Panc1 (cell line): ENCODE measurements at regions not wholly inside any gene's neighbourhood (a gene's known extent, or its start where the extent isn't known, plus 50 kb on each side); places are given as distances from the start of the nearest gene placed in this dataset.

Experiments
- POLR2AphosphoS5 ChIP-seq: IDR thresholded peaks from 2 replicates; pipeline ENCODE4 v1.6.1; 2012; ENCODE audit warnings: mild to moderate bottlenecking, low read depth, low read length, moderate library complexity
- SIN3A ChIP-seq: IDR thresholded peaks from 2 replicates; pipeline ENCODE4 v1.6.1; 2012; ENCODE audit warnings: low read depth, mild to moderate bottlenecking, low read length, moderate library complexity, borderline replicate concordance; ENCODE audit not compliant: insufficient read depth
- TCF7L2 ChIP-seq: IDR thresholded peaks from 2 replicates; pipeline ENCODE4 v1.6.1; 2011; ENCODE audit warnings: mild to moderate bottlenecking, low read depth, low read length, inconsistent platforms
- TF ChIP-seq, protein P1 (sequence below): fragments of 450-650 bp; IDR thresholded peaks from 2 replicates; pipeline ENCODE4 v1.5.1; 2017; ENCODE audit warnings: mild to moderate bottlenecking

DNA sequence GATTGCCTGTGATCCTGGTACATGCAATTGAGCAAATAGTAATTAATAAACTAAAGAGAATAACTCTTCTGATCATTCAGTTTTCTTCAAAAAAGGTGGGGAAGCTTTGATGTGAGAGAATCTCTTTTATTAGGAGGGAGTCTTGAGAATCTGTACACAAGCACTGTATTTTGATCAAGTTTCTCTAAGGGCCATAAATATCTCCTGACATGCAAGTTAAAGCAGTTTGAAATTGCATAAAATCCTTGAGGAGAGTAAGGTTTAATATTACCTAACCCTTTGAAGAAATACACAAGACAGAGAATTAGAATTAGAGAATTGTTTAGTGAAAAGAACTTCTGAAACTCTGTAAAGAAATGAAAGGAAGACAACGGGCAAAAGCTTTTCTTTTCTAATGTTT lies 326.9 kb downstream of the FAT4 start:
- TF ChIP-seq POLR2AphosphoS5 (no peak), SIN3A (no peak), TCF7L2 (no peak)
- TF ChIP-seq, protein P1, sequence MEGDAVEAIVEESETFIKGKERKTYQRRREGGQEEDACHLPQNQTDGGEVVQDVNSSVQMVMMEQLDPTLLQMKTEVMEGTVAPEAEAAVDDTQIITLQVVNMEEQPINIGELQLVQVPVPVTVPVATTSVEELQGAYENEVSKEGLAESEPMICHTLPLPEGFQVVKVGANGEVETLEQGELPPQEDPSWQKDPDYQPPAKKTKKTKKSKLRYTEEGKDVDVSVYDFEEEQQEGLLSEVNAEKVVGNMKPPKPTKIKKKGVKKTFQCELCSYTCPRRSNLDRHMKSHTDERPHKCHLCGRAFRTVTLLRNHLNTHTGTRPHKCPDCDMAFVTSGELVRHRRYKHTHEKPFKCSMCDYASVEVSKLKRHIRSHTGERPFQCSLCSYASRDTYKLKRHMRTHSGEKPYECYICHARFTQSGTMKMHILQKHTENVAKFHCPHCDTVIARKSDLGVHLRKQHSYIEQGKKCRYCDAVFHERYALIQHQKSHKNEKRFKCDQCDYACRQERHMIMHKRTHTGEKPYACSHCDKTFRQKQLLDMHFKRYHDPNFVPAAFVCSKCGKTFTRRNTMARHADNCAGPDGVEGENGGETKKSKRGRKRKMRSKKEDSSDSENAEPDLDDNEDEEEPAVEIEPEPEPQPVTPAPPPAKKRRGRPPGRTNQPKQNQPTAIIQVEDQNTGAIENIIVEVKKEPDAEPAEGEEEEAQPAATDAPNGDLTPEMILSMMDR = no peak
